Kidney (tissue), 13 donors: ENCODE measurements at regions not wholly inside any gene's neighbourhood (a gene's known extent, or its start where the extent isn't known, plus 50 kb on each side); places are given as distances from the start of the nearest gene placed in this dataset.

Source experiments
- DNase-seq, 5 donors: peaks; one replicate each; pipeline ENCODE4 v3.0.0-alpha.2; 2013 to 2020
- FAIRE-seq: peaks from 2 replicates; lab custom pipeline; 2012; peaks lifted over from hg19 to GRCh38; lab: Jason Lieb, UNC
- H3K27ac ChIP-seq, 2 donors: one replicate each; pipeline ENCODE4 v1.7.0; 2013; ENCODE audit warnings: low read depth in 2 of 2, low read length in 2 of 2, inconsistent platforms in 1 of 2
- H3K27me3 ChIP-seq: one replicate; pipeline ENCODE4 v1.7.1; 2013; ENCODE audit warnings: low read length, inconsistent platforms; ENCODE audit not compliant: control insufficient read depth, insufficient read depth
- H3K36me3 ChIP-seq, 3 donors: one replicate each; pipeline versions ENCODE4 v1.7.0 to v1.7.1; 2013; ENCODE audit warnings: low read length in 3 of 3, control low read depth in 1 of 3, inconsistent platforms in 1 of 3; ENCODE audit not compliant: insufficient read depth in 3 of 3, control insufficient read depth in 2 of 3
- H3K4me1 ChIP-seq, 3 donors: one replicate each; pipeline versions ENCODE4 v1.7.0 to v1.7.1; 2013; ENCODE audit warnings: low read length in 3 of 3, inconsistent platforms in 1 of 3, low read depth in 1 of 3; ENCODE audit not compliant: control insufficient read depth in 2 of 3, insufficient read depth in 2 of 3
- H3K4me3 ChIP-seq, 3 donors: one replicate each; pipeline versions ENCODE4 v1.7.0 to v1.8.1; 2013; ENCODE audit warnings: low read length in 3 of 3, control low read depth in 1 of 3, inconsistent platforms in 1 of 3
- H3K9ac ChIP-seq, 3 donors: one replicate each; pipeline versions ENCODE4 v1.7.0 to v1.7.1; 2013; ENCODE audit warnings: low read length in 3 of 3, control low read depth in 1 of 3, inconsistent platforms in 1 of 3
- H3K9me3 ChIP-seq, 3 donors: one replicate each; pipeline versions ENCODE4 v1.7.0 to v1.7.1; 2013; ENCODE audit warnings: low read length in 3 of 3, control low read depth in 1 of 3, inconsistent platforms in 1 of 3; ENCODE audit not compliant: control insufficient read depth in 2 of 3, insufficient read depth in 1 of 3
- intact Hi-C: fragments of 100-400 bp; cut with DNase I; formaldehyde crosslinking; loops from one replicate; pipeline ENCODE4 v1.11.1; 2022
- TF ChIP-seq, protein P1 (sequence below): IDR thresholded peaks from 3 replicates; pipeline ENCODE4 v1.5.1; 2012; ENCODE audit warnings: mild to moderate bottlenecking, moderate library complexity, borderline replicate concordance; ENCODE audit not compliant: insufficient read depth; ENCODE audit errors: extremely low read depth
- donor health status: control.
- donor health status: control.
- donor health status: control.
- donor health status: control.
- donor health status: control.
- donor health status: DM: yes; HTN: yes; CAD: no.
- donor health status: Normal renal cell carcinoma (clear cell type).

DNA sequence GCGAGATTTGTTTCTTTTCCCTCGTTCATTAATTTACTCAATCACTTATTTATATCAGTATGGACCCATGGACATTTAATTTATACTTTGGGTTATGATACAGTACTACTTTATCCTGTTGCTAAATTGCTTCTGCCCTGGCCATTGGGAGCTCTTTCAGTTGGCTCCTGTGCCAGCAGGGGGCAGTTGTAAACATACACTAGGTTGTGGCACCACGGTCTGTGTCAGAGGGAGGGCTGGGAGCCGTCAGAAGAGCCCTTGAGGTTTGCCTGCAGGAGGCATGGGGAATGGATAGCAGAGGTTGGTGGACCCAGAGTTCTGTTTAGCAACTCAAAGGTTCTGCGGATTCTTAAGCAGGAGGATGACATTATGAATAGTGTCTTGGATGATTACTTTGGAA lies 94.3 kb downstream of the ERCC5 start:
- intact Hi-C loops, result no loop called here
- no peaks in the 10 kb centered on the region for H3K27me3 ChIP-seq
- no peaks in the 10 kb centered on the region for H3K4me1 ChIP-seq
- H3K9me3 ChIP-seq, result no peaks in the 10 kb centered on the region
- H3K36me3 ChIP-seq, result no peaks in the 10 kb centered on the region
- no peak overlapping the region for H3K27ac ChIP-seq
- no peak overlapping the region for H3K4me3 ChIP-seq
- TF ChIP-seq, protein P1, sequence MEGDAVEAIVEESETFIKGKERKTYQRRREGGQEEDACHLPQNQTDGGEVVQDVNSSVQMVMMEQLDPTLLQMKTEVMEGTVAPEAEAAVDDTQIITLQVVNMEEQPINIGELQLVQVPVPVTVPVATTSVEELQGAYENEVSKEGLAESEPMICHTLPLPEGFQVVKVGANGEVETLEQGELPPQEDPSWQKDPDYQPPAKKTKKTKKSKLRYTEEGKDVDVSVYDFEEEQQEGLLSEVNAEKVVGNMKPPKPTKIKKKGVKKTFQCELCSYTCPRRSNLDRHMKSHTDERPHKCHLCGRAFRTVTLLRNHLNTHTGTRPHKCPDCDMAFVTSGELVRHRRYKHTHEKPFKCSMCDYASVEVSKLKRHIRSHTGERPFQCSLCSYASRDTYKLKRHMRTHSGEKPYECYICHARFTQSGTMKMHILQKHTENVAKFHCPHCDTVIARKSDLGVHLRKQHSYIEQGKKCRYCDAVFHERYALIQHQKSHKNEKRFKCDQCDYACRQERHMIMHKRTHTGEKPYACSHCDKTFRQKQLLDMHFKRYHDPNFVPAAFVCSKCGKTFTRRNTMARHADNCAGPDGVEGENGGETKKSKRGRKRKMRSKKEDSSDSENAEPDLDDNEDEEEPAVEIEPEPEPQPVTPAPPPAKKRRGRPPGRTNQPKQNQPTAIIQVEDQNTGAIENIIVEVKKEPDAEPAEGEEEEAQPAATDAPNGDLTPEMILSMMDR, result no peak
- DNase-seq, result no peak
- no peak overlapping the region for H3K9ac ChIP-seq
- no peak for FAIRE-seq

DNA sequence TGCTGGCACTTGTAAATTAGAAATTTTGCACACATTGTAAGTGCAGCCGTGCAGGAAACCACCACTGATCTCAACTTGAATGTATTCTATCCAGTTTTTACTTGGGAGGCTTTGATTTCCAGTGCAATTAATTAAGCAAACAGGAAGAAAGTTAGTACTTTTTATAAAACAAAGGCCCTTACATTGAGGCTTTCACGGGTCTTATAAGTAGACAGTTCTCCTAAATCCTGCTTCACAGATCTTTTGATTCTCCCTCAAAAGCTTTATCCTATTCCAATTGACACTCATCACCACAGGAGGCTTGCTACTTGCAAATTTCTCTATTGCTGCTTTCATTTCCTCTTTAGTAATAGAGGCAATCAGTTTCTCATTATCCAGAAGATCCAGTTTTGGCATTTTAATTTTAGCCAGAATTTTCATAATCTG lies 90.1 kb downstream of the ERCC5 start:
- Histone ChIP-seq H3K36me3 (no peaks in the 10 kb centered on the region), H3K4me1 (peaks cover 0 to 5% (median 2%) of the 10 kb centered on the region in 3 donors), H3K4me3 (no peak overlapping the region), H3K27me3 (no peaks in the 10 kb centered on the region), H3K9me3 (no peaks in the 10 kb centered on the region), H3K9ac (no peak overlapping the region), H3K27ac (no peak overlapping the region)
- TF ChIP-seq, protein P1, result no peak
- intact Hi-C loops, result no loop called here
- FAIRE-seq (no peak), DNase-seq (no peak)

DNA sequence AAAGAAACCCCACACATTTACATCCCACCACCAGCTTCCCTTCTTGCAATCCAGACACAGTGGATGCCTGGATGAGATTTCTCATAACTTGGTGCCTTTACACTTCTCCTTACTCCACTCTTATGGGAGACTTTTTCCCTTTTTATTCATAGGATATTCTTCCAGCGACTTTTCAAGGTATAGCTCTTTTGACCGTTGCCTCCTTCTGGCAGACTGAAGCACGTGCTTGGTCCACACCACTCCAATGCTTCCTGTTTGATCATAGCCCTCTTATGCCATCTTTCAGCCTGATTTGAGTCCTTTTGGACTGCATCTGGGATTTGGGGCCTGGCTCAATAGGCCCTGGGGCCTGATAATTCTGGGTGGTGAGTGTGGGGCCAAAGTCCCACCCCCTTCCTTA lies 87.7 kb downstream of the ERCC5 start:
- no peak for FAIRE-seq
- TF ChIP-seq, protein P1, result no peak
- no peak overlapping the region for H3K27ac ChIP-seq
- no peaks in the 10 kb centered on the region for H3K9me3 ChIP-seq
- peaks cover 0 to 5% (median 2%) of the 10 kb centered on the region in 3 donors for H3K4me1 ChIP-seq
- no peaks in the 10 kb centered on the region for H3K27me3 ChIP-seq
- no peaks in the 10 kb centered on the region for H3K36me3 ChIP-seq
- no peak overlapping the region for H3K9ac ChIP-seq
- intact Hi-C loops, result no loop called here
- H3K4me3 ChIP-seq, result no peak overlapping the region
- DNase-seq, result no peak

DNA sequence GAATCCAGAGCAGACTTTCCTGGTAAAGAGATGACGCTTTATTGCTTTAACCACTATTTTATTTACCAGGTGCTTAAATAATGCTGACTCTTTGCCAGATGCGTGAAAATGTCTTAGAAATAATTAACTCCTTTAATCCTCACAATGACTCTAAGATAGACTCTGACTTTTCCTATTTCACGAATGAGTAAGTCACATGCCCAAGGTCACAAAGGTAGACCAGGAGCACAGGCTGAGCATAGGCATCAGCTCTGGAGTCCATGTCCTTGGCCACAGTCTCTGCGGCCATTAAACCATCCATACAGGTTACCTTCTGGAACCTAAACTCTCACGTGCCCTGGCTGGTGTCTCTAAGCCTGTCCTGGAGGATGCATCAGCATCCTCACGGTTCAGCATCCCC lies 87.3 kb downstream of the ERCC5 start:
- TF ChIP-seq, protein P1, result no peak
- Histone ChIP-seq H3K9me3 (no peaks in the 10 kb centered on the region), H3K4me1 (peaks cover 0 to 5% (median 2%) of the 10 kb centered on the region in 3 donors), H3K27me3 (no peaks in the 10 kb centered on the region), H3K36me3 (no peaks in the 10 kb centered on the region), H3K4me3 (no peak overlapping the region), H3K9ac (no peak overlapping the region), H3K27ac (no peak overlapping the region)
- intact Hi-C loops, result no loop called here
- FAIRE-seq, result no peak
- DNase-seq, result peak in 2 of 5 donors; percentile 12 to 24
